Epidermal melanocyte (primary cell): ENCODE measurements at regions not wholly inside any gene's neighbourhood (a gene's known extent, or its start where the extent isn't known, plus 50 kb on each side); places are given as distances from the start of the nearest gene placed in this dataset.

Experiments used
- DNase-seq: peaks from one replicate; pipeline ENCODE4 v3.0.0; 2011; ENCODE audit warnings: low spot score; ENCODE audit not compliant: insufficient read length

- DNase-seq: no peak
Measured at GRCh38 chr16:51440131-51440889, 289.2 kb upstream of the SALL1 start.

DNA sequence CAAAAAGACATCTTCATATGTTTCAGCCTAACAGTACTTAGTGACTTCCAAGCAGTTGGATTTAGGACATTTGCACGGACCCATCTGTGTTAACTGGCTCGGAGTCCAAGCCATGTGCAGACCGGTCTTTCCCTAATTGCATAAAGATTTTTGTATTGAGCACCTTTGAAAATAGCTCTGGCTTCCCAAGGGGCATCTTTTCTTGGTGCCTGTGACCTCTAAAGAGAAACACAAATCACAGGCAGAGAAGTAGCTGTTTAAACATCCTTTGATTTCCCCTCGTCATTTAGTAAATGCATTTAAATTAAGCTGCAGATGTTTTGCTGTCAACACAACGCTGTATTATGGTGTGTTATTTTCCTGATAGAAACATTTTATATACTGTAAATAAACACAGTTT, 288.2 kb upstream of the SALL1 start:
- DNase-seq: no peak

GRCh38 chr16:51436742-51437141, 285.7 kb upstream of the SALL1 start:
- DNase-seq: no peak

GRCh38 chr16:51434567-51435198, 283.6 kb upstream of the SALL1 start:
- no peak for DNase-seq

DNA sequence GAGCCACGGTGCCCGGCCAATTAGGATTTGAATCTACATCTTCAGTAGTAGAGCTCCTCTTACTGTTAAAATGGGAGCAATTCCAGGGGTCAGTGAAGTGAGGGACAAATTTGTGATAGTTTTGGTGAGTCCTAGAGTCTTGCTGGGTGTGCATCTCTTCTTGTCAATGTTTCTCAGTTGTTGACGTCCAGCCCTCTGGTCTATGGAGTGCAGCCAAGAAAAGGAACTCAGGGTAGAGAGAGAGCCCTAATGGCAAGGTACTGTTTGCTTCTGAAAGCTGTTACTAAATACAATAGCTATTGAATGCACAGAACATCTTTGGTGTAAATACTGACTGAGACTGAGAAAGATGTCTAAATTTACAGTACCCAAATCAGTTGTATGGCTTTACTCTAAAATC, 282.5 kb upstream of the SALL1 start:
- no peak for DNase-seq

DNA sequence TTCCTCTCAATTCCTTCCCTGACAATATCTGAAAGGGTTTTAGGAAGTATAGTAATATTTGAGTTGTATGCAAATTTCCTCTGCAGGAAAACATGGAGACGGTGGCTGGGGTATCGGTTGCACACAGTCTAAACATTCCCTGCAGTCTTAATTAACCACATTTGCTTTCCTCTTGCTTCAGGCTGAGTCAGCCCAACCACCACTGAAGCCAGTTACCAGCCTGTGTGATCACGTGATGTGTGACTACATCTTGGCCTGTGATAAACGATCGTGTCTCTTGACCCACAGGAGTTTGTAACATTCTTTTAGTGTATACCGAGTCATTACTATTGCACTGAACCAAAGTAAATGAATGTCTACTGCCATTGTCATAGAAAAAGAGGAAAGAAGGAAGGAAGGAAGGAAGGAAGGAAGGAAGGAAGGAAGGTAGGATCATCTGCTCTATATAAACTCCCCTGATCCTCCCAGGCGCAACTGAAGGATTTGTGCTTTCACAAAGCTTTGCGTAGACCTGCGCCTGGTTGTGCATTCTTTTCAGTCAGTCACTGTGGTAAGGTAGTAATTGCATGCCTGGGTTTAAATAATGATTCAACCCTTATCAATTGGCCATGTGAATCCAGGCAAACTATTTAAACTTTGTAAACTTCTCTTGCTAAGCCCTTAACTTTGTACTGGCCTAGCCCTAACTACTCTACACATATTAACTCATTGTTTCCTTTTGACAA, 280.6 kb upstream of the SALL1 start:
- DNase-seq: no peak

DNA sequence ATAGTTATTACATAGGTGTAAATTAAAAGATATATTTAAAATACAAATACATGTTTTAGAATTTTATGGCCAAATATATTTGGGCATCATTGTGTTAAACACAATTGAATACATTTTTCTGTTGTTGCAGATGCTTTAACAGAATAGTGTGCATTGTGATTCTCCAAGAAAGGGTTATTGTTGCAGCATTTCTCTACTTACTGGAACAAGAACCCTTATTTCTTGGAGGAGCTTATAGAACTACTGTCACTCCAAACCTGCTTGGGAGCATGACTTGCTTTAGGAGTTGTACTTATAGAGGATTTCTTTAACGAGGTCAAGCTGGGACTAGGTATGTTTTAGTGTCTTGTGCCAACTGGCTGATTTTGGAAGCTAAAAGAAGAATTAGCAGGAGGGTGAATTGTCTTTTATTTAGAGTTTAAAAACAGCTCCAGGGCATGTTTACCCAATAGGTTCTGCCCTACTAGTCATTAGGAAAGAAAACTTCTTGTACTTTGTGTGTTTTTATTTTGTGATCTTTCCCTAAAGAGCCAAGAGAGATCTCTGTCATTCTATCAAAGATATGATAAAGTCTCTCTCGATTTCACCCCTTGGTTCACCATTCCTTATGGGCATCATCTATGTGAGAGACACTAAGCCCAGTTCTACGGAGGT, 279.8 kb upstream of the SALL1 start:
- no peak for DNase-seq

DNA sequence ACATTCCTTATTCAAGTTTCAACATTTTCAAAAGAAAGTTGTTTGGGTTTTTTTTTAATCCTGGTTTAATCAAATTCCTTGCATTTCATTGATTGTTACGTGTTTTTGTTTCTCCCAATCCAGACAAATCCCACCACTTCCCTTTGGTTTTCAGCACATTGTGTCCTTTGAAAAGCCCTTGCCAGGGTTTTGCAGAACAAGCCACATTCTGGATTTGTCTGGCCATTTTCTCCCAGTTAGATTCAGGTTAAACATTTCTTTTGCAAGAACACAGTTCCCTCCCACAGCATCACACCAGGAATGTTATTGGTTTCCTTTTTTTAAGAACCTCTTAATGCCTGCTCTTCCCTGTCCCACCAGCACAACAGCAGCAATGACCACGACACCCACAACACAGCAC, 278.0 kb upstream of the SALL1 start:
- DNase-seq: no peak

GRCh38 chr16:51427085-51427484, 276.0 kb upstream of the SALL1 start:
- DNase-seq: no peak

GRCh38 chr16:51426276-51426675, 275.2 kb upstream of the SALL1 start:
- no peak for DNase-seq

DNA sequence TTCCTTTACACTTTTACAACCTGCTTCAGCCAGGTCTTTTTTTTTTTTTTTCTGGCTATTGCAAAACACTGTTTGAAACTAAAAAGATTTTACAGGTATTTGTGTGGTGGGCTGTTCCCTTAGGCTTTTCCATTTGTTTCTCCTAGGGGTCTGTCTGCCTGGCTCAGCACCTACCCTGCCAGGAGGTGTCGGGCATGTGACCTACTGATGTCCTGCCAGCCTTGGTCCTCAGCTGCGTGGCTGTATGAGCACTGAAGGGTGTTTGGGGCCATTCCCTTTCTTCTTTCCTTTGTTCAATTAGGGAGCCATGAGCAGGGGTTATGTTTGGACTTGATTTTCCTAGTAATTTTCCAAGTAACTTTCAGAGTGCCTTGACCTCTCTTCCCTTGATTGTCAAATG, 269.2 kb upstream of the SALL1 start:
- DNase-seq: no peak

GRCh38 chr16:51419768-51420167, 268.7 kb upstream of the SALL1 start:
- DNase-seq: no peak

GRCh38 chr16:51418258-51418657, 267.2 kb upstream of the SALL1 start:
- DNase-seq: no peak

GRCh38 chr16:51416926-51417325, 265.9 kb upstream of the SALL1 start:
- DNase-seq: no peak

DNA sequence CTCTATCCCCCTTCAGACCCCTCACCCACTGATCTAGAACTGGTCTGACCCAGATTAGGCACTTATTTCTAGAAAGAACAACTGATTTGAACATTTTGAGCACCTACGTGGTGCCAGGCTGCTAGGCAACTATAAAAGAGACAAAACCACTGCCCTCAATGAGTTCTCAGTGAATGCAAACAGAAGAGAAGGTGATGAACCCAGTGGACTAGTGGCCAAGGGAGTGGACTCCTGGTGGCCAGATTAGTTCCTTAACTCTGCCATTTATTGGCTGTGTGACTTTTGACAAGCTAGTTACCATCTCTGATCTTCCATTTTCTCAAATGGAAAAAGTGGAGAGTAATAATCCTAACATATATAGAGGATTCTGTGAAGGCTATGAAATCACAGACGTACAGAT, 259.1 kb upstream of the SALL1 start:
- no peak for DNase-seq

DNA sequence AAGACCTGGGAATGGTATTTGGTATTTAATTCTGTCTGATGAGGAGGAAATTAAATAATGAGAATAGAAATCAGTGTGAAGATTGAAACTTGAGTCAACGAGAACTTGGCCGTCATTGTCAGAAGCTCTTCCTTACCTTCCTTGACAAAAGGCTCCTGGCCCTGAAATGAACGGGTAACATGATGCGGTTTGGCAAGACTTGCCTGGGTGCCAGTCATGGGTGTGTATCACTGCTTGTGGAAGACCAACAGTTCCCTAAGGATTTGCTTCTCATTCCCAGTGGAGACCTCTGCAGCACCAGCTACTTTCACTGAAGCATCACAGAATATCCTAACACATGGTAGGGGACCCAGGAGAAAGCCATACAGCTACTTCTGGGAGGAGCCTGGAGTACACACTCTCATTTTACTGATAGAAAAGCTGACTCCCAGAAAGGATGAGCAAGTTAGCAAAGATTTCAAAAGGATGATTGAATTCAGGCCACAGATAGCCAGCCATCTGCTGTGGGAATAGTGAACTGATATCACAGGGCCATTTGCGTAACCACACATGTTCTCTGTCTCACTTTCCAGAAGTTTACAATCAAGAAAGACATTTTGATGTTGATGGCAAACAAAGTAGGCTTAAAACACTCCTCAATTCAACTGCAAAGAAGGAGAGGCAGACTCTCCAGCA, 258.1 kb upstream of the SALL1 start:
- DNase-seq: no peak

DNA sequence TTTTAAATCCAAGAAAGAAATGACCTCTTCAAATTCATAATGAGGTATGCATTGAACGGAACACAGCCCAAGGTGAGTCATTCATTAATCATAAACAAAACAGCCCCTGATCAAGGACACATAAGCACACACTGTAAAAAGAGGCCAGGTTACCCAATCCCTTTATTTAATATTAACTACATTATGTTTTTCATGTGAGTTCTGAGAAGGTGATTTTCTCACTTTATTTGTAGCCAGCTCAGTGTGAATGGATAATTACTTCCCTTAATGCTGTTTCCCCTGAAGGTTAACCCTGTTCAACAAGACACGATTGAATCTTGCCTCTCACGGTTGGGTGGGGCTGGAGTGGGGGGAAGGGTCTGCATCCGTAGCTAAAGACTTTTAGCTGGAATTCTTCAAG, 257.3 kb upstream of the SALL1 start:
- no peak for DNase-seq

DNA sequence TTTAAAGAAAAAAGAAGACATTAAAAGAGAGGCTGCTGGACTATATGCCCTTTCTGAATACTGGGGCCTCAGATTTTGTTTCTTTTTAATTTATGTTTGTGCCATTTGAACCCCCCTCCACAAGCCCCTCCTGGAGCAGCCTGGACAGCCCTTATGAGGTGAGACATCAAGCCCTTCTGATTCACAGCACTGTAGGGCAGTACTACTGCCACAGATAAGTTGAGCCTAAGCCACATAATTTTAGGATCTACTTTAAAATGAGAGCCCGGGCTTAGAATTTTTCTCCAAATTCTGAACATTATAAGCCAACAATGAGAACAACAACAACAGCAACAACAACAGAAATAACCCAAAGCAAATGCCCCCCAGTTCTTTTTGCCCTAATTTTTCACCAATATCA, 256.9 kb upstream of the SALL1 start:
- DNase-seq: no peak

DNA sequence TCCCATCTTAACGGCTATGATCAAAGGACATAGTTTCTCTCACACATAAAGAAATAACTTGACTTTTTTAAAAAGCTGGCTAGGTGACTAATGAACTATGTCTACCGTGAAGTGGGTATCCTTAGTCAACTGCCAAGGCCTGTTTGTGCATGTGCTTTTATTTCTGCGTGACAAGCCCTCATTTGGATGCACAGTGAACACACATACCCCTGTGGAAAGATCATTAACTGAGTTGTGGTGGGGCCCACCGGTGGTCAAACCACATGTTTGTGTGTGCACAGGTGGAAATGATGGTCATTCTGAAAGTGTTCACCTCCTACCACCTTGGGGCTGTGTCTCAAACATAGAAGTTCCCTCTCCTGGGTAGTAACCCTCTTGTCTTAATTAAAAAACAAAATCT, 256.1 kb upstream of the SALL1 start:
- no peak for DNase-seq

DNA sequence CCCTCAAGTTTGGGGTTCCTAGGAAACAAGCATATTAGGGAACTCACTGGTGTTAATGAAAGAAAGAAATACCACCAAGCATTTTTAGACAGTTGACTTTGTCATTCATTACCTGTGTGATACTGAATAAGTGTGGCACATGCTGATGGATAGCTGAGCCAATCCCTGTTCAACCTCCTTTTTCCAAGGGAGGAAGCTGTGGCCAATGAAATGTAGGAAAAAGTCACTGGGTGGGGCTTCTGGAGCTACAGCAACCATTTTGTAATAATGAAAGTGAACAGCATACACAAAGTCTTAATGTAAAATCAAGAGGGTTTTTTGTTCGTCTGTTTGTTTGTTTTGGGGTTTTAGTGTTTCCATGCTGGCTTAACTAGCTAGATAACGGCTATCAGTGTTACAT, 254.3 kb upstream of the SALL1 start:
- DNase-seq: no peak

DNA sequence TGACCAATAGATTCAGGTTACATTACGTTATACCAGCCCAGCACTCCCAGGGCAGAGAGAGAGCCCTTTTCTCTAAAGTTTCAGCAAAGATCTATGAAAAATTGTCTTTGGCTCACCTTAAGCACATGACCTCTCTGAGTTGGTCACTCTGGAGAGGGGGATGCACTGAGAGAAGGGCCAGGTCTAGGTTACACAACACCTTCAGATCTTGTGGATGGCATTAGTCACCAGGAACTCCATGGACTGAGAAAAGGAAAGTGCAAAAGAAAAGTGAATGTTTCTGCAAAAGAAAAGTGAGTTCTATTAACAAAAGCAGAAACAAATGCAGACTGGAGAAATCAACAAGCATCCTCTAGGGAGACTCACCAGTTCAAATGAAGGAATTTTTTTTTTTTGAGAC, 253.3 kb upstream of the SALL1 start:
- no peak for DNase-seq

- DNase-seq: no peak
Measured at GRCh38 chr16:51402785-51403184, 251.7 kb upstream of the SALL1 start.
